HFFc6 (cell line): ENCODE measurements at regions not wholly inside any gene's neighbourhood (a gene's known extent, or its start where the extent isn't known, plus 50 kb on each side); places are given as distances from the start of the nearest gene placed in this dataset.

Source experiments
- DNase-seq: peaks from one replicate; pipeline ENCODE4 v3.0.0-alpha.2; 2018
- H3K27ac Mint-ChIP-seq: 2 replicates; pipeline ENCODE4 v1.8.0; 2020; ENCODE audit warnings: mild to moderate bottlenecking, mixed read lengths
- H3K27me3 Mint-ChIP-seq: 2 replicates; pipeline ENCODE4 v1.8.0; 2021; ENCODE audit warnings: mild to moderate bottlenecking, moderate library complexity, mixed read lengths; ENCODE audit not compliant: insufficient read depth
- H3K36me3 Mint-ChIP-seq: 2 replicates; pipeline ENCODE4 v1.8.0; 2021; ENCODE audit warnings: low read depth, mixed read lengths
- H3K4me1 Mint-ChIP-seq: 2 replicates; pipeline ENCODE4 v1.8.0; 2020; ENCODE audit warnings: low read depth, mixed read lengths
- H3K4me3 Mint-ChIP-seq: 2 replicates; pipeline ENCODE4 v1.8.0; 2020; ENCODE audit warnings: mild to moderate bottlenecking, moderate library complexity, mixed read lengths
- H3K9me3 Mint-ChIP-seq: 2 replicates; pipeline ENCODE4 v1.8.0; 2020; ENCODE audit warnings: mild to moderate bottlenecking, mixed read lengths
- CTCF ChIP-seq: fragments of 200-600 bp; sonication (generic); IDR thresholded peaks from 2 replicates; pipeline ENCODE4 v1.5.0; 2021; ENCODE audit warnings: antibody characterized with exemption, mild to moderate bottlenecking

GRCh38 chr11:123257370-123257769 is 62.3 kb upstream of the CLMP start:
- H3K9me3 Mint-ChIP-seq, result peaks cover 13% of the 10 kb centered on the region
- DNase-seq, result no peak
- peaks cover 12% of the 10 kb centered on the region; the same call in 1 of the 2 replicates for H3K36me3 Mint-ChIP-seq
- no peak for TF ChIP-seq CTCF
- no peaks in the 10 kb centered on the region; the same call in 1 of the 2 replicates for H3K27me3 Mint-ChIP-seq
- H3K4me3 Mint-ChIP-seq, result no peak overlapping the region
- peaks cover 30% of the 10 kb centered on the region for H3K4me1 Mint-ChIP-seq
- no peak overlapping the region for H3K27ac Mint-ChIP-seq

GRCh38 chr11:123255909-123256308 is 60.9 kb upstream of the CLMP start:
- Mint-ChIP-seq H3K4me1 (peaks cover 33% of the 10 kb centered on the region), H3K4me3 (no peak overlapping the region), H3K36me3 (peaks cover 12% of the 10 kb centered on the region; the same call in 1 of the 2 replicates), H3K9me3 (peaks cover 13% of the 10 kb centered on the region), H3K27ac (no peak overlapping the region), H3K27me3 (no peaks in the 10 kb centered on the region; the same call in 1 of the 2 replicates)
- TF ChIP-seq CTCF, result no peak
- no peak for DNase-seq

GRCh38 chr11:123254357-123254756 is 59.3 kb upstream of the CLMP start:
- Mint-ChIP-seq H3K27ac (no peak overlapping the region), H3K4me1 (peaks cover 36% of the 10 kb centered on the region), H3K9me3 (peaks cover 12% of the 10 kb centered on the region), H3K36me3 (peaks cover 11% of the 10 kb centered on the region; the same call in 1 of the 2 replicates), H3K27me3 (no peaks in the 10 kb centered on the region; the same call in 1 of the 2 replicates), H3K4me3 (no peak overlapping the region)
- TF ChIP-seq CTCF, result no peak
- DNase-seq, result no peak

- no peak overlapping the region for H3K4me3 Mint-ChIP-seq
- H3K27ac Mint-ChIP-seq, result no peak overlapping the region
- H3K36me3 Mint-ChIP-seq, result 0 out of 2 replicates have a peak, but pooled peaks cover 8% of the 10 kb centered on the region
- peaks cover 8% of the 10 kb centered on the region; the same call in 1 of the 2 replicates for H3K9me3 Mint-ChIP-seq
- peaks cover 40% of the 10 kb centered on the region for H3K4me1 Mint-ChIP-seq
- DNase-seq, result no peak
- no peak for TF ChIP-seq CTCF
- H3K27me3 Mint-ChIP-seq, result no peaks in the 10 kb centered on the region; the same call in 1 of the 2 replicates
Observed at GRCh38 chr11:123253911-123254310, 58.9 kb upstream of the CLMP start.

GRCh38 chr11:123253223-123253622 is 58.2 kb upstream of the CLMP start:
- H3K4me1 Mint-ChIP-seq, result peaks cover 46% of the 10 kb centered on the region
- H3K4me3 Mint-ChIP-seq, result no peak overlapping the region
- H3K27ac Mint-ChIP-seq, result no peak overlapping the region
- H3K27me3 Mint-ChIP-seq, result no peaks in the 10 kb centered on the region; the same call in 1 of the 2 replicates
- 0 out of 2 replicates have a peak, but pooled peaks cover 3% of the 10 kb centered on the region for H3K36me3 Mint-ChIP-seq
- TF ChIP-seq CTCF, result peak; percentile 43
- no peak for DNase-seq
- H3K9me3 Mint-ChIP-seq, result peaks cover under 1% of the 10 kb centered on the region; the same call in 1 of the 2 replicates
